ELF-1 (cell line): ENCODE measurements at regions not wholly inside any gene's neighbourhood (a gene's known extent, or its start where the extent isn't known, plus 50 kb on each side); places are given as distances from the start of the nearest gene placed in this dataset.

Experiments
- DNase-seq: peaks from one replicate; pipeline ENCODE4 v3.0.0-alpha.2; 2016; ENCODE audit warnings: low read depth, low spot score

DNA sequence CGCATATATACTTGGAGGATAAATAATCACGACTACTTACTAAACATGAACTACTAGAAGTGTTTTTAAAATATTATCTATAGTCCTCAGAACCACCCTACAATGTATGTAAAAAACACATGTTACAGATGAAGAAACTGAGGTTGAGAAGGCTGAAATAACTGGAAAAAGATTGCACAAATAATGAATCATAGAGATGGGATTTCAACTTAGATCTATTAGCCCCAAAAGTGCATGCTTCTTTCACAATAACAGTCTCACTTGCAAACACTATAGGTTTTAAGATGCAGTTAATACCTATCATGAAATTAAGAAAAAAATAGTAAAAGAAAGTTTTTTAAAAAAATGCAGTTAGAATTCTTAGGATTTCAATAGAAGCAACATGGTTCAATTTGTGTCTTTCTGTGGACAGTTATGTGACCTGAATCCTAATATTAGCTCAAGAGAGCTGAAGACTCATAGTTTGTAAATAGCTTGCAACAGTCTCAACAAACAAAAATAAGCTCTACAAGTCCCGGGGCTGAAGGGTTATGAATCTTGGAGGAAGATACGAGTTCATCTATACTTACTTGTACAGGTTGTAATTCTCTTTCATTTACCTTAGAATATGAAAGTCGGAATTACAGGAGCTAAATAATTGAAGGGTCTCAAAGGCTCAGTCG is 58.6 kb upstream of the NTPCR start:
- DNase-seq: no peak

DNA sequence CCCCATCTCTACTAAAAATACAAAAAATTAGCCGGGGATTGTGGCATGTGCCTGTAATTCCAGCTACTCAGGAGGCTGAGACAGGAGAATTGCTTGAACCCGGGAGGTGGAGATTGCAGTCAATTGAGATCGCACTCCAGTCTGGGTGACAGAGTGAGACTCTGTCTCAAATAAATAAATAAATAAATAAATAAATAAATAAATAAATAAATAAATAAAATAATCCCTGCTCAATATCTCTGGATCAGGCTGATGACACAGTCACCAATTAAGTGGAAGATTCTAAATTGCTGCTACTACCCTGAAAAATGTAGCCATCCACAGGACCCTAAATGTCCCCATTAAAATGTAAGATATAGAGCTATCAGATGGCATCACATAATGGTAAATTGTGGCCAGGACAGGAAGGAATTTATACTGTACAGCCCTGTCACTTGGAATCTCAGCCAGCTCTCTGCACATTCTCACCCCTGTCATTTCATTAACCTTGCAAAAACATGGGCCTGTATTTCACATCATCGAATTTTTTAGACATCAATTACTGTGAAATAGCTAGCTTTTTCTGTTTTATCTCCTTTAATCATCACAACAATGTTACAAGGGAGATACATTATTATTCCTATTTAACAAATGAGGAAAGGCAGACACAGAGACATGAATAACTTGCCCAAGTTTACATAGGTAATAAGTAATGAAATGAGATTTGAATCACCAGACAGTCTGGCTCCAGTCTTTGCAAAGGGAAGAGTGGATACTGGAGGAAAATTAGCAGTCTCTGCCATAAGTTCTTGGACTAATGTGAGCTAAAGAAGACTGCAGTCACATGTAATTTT is 56.7 kb upstream of the NTPCR start:
- no peak for DNase-seq

DNA sequence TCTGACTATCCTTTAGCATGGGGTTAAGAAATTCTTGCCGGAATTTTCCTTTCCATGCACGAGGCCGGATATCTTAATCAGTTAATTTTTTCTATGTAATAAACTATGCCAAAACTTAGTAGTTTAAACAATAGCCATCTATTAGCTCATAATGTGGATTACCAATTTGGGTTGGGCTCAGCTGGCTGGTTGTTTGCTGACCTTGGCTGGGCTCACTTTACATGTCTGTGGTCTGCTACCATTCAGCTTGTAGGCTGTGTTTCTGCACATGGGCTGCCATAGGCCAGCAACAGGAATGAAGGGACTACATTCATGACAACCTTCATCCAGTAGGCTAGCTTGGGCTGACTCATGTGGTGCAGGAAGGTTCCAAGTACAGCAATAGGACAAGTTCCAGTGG is 56.0 kb upstream of the NTPCR start:
- no peak for DNase-seq

GRCh38 chr1:232897949-232898465 is 52.4 kb upstream of the NTPCR start:
- DNase-seq: no peak

- DNase-seq: no peak
Observed at GRCh38 chr1:232899268-232899667, 51.1 kb upstream of the NTPCR start.

DNA sequence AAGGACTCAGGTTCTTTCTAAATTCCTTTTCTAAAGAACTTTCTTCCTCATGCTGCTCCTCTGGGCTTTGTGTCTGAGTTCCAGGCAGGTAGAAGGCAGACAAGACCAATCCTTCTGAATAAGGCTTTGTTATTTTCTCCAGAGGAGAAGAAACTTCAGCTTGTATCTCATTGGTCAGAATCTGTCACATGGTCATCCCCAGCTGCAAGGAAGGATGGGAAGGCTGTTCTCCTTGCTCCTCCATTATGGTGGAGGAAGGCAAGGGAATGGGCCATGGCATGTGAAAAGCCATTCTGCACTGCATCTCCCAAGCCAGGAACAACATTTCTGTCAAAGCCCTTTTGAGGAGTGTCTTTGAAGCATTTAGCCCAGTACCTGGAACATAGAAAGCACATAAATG is 50.6 kb upstream of the NTPCR start:
- DNase-seq: no peak
